OCI-LY1 (cell line): ENCODE measurements at regions not wholly inside any gene's neighbourhood (a gene's known extent, or its start where the extent isn't known, plus 50 kb on each side); places are given as distances from the start of the nearest gene placed in this dataset.

ENCODE experiments used
- H2AFZ ChIP-seq: fragments of 200-600 bp; sonication (generic), shearing (Covaris generic); 2 replicates; pipeline ENCODE4 v1.6.0; 2014; ENCODE audit warnings: antibody characterized with exemption, mild to moderate bottlenecking, low read length
- H3F3A ChIP-seq: fragments of 200-600 bp; sonication (generic), shearing (Covaris generic); 2 replicates; pipeline ENCODE4 v1.6.0; 2014; ENCODE audit warnings: mild to moderate bottlenecking, antibody characterized with exemption, low read length, moderate library complexity; ENCODE audit not compliant: insufficient read depth
- H3K27ac ChIP-seq: fragments of 200-600 bp; sonication (generic); 2 replicates; pipeline ENCODE4 v1.5.1; 2014; ENCODE audit warnings: low read length, mixed run types, mild to moderate bottlenecking, low read depth; ENCODE audit not compliant: poor library complexity, severe bottlenecking
- H3K27me3 ChIP-seq: fragments of 200-600 bp; sonication (generic); 2 replicates; pipeline ENCODE4 v1.6.0; 2014; ENCODE audit warnings: antibody characterized with exemption, mild to moderate bottlenecking, low read length, moderate library complexity; ENCODE audit not compliant: insufficient read depth
- H3K36me3 ChIP-seq: fragments of 200-600 bp; sonication (generic); 2 replicates; pipeline ENCODE4 v1.6.1; 2014; ENCODE audit warnings: mild to moderate bottlenecking, antibody characterized with exemption, low read length, moderate library complexity, mixed read lengths; ENCODE audit not compliant: insufficient read depth
- H3K4me1 ChIP-seq: fragments of 200-600 bp; sonication (generic); 2 replicates; pipeline ENCODE4 v1.5.1; 2014; ENCODE audit warnings: mild to moderate bottlenecking, low read length, moderate library complexity; ENCODE audit not compliant: insufficient read depth, severe bottlenecking
- H3K4me2 ChIP-seq: fragments of 200-600 bp; sonication (generic), shearing (Covaris generic); 2 replicates; pipeline ENCODE4 v1.6.1; 2014; ENCODE audit warnings: low read length
- H3K4me3 ChIP-seq: fragments of 200-600 bp; sonication (generic); 2 replicates; pipeline ENCODE4 v1.5.1; 2014; ENCODE audit warnings: low read length, low read depth, mild to moderate bottlenecking, mixed read lengths; ENCODE audit not compliant: poor library complexity, severe bottlenecking
- H3K79me2 ChIP-seq: fragments of 200-600 bp; shearing (Covaris generic); 2 replicates; pipeline ENCODE4 v1.6.1; 2016; ENCODE audit warnings: mixed run types, low read length, mixed read lengths; ENCODE audit not compliant: insufficient read depth
- H3K9ac ChIP-seq: fragments of 200-600 bp; sonication (generic), shearing (Covaris generic); 2 replicates; pipeline ENCODE4 v1.6.1; 2014; ENCODE audit warnings: mild to moderate bottlenecking, low read length, mixed read lengths
- H3K9me2 ChIP-seq: fragments of 200-600 bp; sonication (generic), shearing (Covaris generic); 2 replicates; pipeline ENCODE4 v1.6.1; 2014; ENCODE audit warnings: low read depth, mild to moderate bottlenecking, low read length, mixed read lengths
- H3K9me3 ChIP-seq: fragments of 200-600 bp; shearing (Covaris generic); 2 replicates; pipeline ENCODE4 v1.6.1; 2014; ENCODE audit warnings: low read length, mixed read lengths
- H4K20me1 ChIP-seq: fragments of 200-600 bp; sonication (generic), shearing (Covaris generic); 2 replicates; pipeline ENCODE4 v1.6.0; 2016; ENCODE audit warnings: mild to moderate bottlenecking, low read length; ENCODE audit not compliant: insufficient read depth
- EZH2 ChIP-seq: fragments of 200-600 bp; sonication (generic), shearing (Covaris generic); IDR thresholded peaks from 2 replicates; pipeline ENCODE4 v1.8.0; 2017; ENCODE audit warnings: borderline replicate concordance, mixed run types, mild to moderate bottlenecking, antibody characterized with exemption, low read length, moderate library complexity, mixed read lengths
- TF ChIP-seq, protein P1 (sequence below): fragments of 200-600 bp; sonication (generic), shearing (Covaris generic); IDR thresholded peaks from 2 replicates; pipeline ENCODE4 v1.5.1; 2017; ENCODE audit warnings: mild to moderate bottlenecking, antibody characterized with exemption, low read length, moderate library complexity, mixed read lengths

- no peaks in the 10 kb centered on the region for H3K9me3 ChIP-seq
- H4K20me1 ChIP-seq, result no peaks in the 10 kb centered on the region
- no peaks in the 10 kb centered on the region for H3K79me2 ChIP-seq
- H3F3A ChIP-seq, result no peaks in the 10 kb centered on the region
- H3K27me3 ChIP-seq, result no peaks in the 10 kb centered on the region
- TF ChIP-seq, protein P1, sequence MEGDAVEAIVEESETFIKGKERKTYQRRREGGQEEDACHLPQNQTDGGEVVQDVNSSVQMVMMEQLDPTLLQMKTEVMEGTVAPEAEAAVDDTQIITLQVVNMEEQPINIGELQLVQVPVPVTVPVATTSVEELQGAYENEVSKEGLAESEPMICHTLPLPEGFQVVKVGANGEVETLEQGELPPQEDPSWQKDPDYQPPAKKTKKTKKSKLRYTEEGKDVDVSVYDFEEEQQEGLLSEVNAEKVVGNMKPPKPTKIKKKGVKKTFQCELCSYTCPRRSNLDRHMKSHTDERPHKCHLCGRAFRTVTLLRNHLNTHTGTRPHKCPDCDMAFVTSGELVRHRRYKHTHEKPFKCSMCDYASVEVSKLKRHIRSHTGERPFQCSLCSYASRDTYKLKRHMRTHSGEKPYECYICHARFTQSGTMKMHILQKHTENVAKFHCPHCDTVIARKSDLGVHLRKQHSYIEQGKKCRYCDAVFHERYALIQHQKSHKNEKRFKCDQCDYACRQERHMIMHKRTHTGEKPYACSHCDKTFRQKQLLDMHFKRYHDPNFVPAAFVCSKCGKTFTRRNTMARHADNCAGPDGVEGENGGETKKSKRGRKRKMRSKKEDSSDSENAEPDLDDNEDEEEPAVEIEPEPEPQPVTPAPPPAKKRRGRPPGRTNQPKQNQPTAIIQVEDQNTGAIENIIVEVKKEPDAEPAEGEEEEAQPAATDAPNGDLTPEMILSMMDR, result no peak
- no peak for TF ChIP-seq EZH2
- H3K36me3 ChIP-seq, result no peaks in the 10 kb centered on the region
- H3K4me2 ChIP-seq, result no peak overlapping the region
- H3K9me2 ChIP-seq, result no peaks in the 10 kb centered on the region
- no peak overlapping the region for H3K27ac ChIP-seq
- H3K9ac ChIP-seq, result no peak overlapping the region
- H3K4me1 ChIP-seq, result no peaks in the 10 kb centered on the region
- no peak overlapping the region for H2AFZ ChIP-seq
- H3K4me3 ChIP-seq, result no peak overlapping the region
Observed at GRCh38 chr18:24741965-24742724, 281.7 kb downstream of the HRH4 start.

- H3K36me3 ChIP-seq, result no peaks in the 10 kb centered on the region
- H3K27me3 ChIP-seq, result no peaks in the 10 kb centered on the region; the same call in 1 of the 2 replicates
- no peaks in the 10 kb centered on the region for H3F3A ChIP-seq
- no peaks in the 10 kb centered on the region for H3K79me2 ChIP-seq
- no peak overlapping the region for H2AFZ ChIP-seq
- TF ChIP-seq EZH2, result no peak
- TF ChIP-seq, protein P1, result no peak
- no peak overlapping the region for H3K9ac ChIP-seq
- H3K4me2 ChIP-seq, result no peak overlapping the region
- H3K9me2 ChIP-seq, result no peaks in the 10 kb centered on the region
- H3K27ac ChIP-seq, result no peak overlapping the region
- H3K4me1 ChIP-seq, result no peaks in the 10 kb centered on the region
- no peaks in the 10 kb centered on the region for H4K20me1 ChIP-seq
- H3K9me3 ChIP-seq, result no peaks in the 10 kb centered on the region
- H3K4me3 ChIP-seq, result no peak overlapping the region
Observed at GRCh38 chr18:24754583-24755253, 294.3 kb downstream of the HRH4 start.

GRCh38 chr18:24756385-24756784, 295.9 kb downstream of the HRH4 start:
- no peaks in the 10 kb centered on the region for H3K27me3 ChIP-seq
- H3K9me2 ChIP-seq, result no peaks in the 10 kb centered on the region
- no peak overlapping the region for H3K4me3 ChIP-seq
- no peaks in the 10 kb centered on the region for H4K20me1 ChIP-seq
- H3K4me1 ChIP-seq, result no peaks in the 10 kb centered on the region
- H3K36me3 ChIP-seq, result no peaks in the 10 kb centered on the region
- H2AFZ ChIP-seq, result no peak overlapping the region
- no peaks in the 10 kb centered on the region for H3K9me3 ChIP-seq
- no peak overlapping the region for H3K4me2 ChIP-seq
- no peak overlapping the region for H3K9ac ChIP-seq
- no peaks in the 10 kb centered on the region for H3K79me2 ChIP-seq
- no peak for TF ChIP-seq EZH2
- TF ChIP-seq, protein P1, result no peak
- H3K27ac ChIP-seq, result no peak overlapping the region
- H3F3A ChIP-seq, result no peaks in the 10 kb centered on the region
